Naive thymus-derived CD8-positive, alpha-beta T cell (primary cell): ENCODE measurements at regions not wholly inside any gene's neighbourhood (a gene's known extent, or its start where the extent isn't known, plus 50 kb on each side); places are given as distances from the start of the nearest gene placed in this dataset.
"Not testable (repeated sequence)": the region's sequence is repeated elsewhere in the genome, so short reads cannot be mapped to it uniquely, and the experiment has no call there.

Experiments
- ATAC-seq, 2 donors: fragments of 150-1000 bp; cut with Tn5 transposase in 1 of 2; sonication (Bioruptor Pico), chemical (Tn5 transposase) in 1 of 2; 1 replicate in 1 of 2; 2 replicates in 1 of 2; pipeline ENCODE4 v1.10.0; 2021; ENCODE audit warnings: mild to moderate bottlenecking in 2 of 2, moderate library complexity in 2 of 2
- POLR2A ChIA-PET: fragments of 350-600 bp; sonication (Branson Sonifier 250); formaldehyde crosslinking; loops from one replicate; lab custom pipeline; 2021; ENCODE audit warnings: antibody characterized with exemption; lab: Charles Lee
- DNase-seq, 10 donors: peaks; one replicate each; pipeline versions ENCODE4 v3.0.0 to v3.0.0-alpha.2; 2020 to 2022
- H3K27ac Mint-ChIP-seq, 10 donors: one replicate each; pipeline ENCODE4 v1.8.0; 2020 to 2022; ENCODE audit warnings: mild to moderate bottlenecking in 10 of 10, mixed read lengths in 10 of 10, moderate library complexity in 4 of 10, inconsistent platforms in 1 of 10
- H3K27me3 Mint-ChIP-seq, 5 donors: one replicate each; pipeline ENCODE4 v1.8.0; 2021 to 2022; ENCODE audit warnings: mixed read lengths in 5 of 5
- H3K36me3 Mint-ChIP-seq, 3 donors: one replicate each; pipeline ENCODE4 v1.8.0; 2020 to 2022; ENCODE audit warnings: mixed read lengths in 3 of 3, mild to moderate bottlenecking in 2 of 3, inconsistent platforms in 1 of 3
- H3K4me1 Mint-ChIP-seq, 4 donors: one replicate each; pipeline ENCODE4 v1.8.0; 2021 to 2022; ENCODE audit warnings: mixed read lengths in 4 of 4
- H3K4me3 Mint-ChIP-seq, 10 donors: one replicate each; pipeline ENCODE4 v1.8.0; 2020 to 2022; ENCODE audit warnings: mild to moderate bottlenecking in 10 of 10, mixed read lengths in 10 of 10, moderate library complexity in 6 of 10, inconsistent platforms in 1 of 10
- H3K9me3 Mint-ChIP-seq, 9 donors: one replicate each; pipeline ENCODE4 v1.8.0; 2020 to 2022; ENCODE audit warnings: mixed read lengths in 9 of 9, mild to moderate bottlenecking in 3 of 9, inconsistent platforms in 1 of 9, moderate library complexity in 1 of 9

GRCh38 chr5:57429513-57430120, 53.0 kb downstream of the ACTBL2 start:
- Mint-ChIP-seq H3K36me3 (no peaks in the 10 kb centered on the region), H3K9me3 (no peaks in the 10 kb centered on the region), H3K4me3 (no peak overlapping the region), H3K27ac (no peak overlapping the region), H3K4me1 (no peaks in the 10 kb centered on the region), H3K27me3 (peaks cover 0 to 10% (median 5%) of the 10 kb centered on the region in 5 donors)
- POLR2A ChIA-PET: no interaction called here
- ATAC-seq: no peak
- no peak for DNase-seq

DNA sequence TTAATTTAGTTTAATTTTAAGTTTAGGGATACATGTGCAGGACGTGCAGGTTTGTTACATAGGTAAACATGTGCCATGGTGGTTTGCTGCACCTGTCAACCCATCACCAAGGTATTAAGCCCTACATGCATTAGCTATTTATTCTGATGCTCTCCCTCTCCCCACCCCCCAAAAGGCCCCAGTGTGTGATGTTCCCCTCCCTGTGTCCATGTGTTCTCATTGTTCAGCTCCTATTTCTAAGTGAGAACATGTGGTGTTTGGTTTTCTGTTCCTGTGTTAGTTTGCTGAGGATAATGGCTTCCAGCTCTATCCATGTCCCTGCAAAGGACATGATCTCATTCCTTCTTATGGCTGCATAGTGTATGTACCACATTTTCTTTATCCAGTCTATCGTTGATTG, 53.6 kb downstream of the ACTBL2 start:
- DNase-seq, POLR2A ChIA-PET, ATAC-seq, H3K9me3 Mint-ChIP-seq, H3K4me3 Mint-ChIP-seq, H3K4me1 Mint-ChIP-seq, H3K27ac Mint-ChIP-seq, H3K36me3 Mint-ChIP-seq: not testable (repeated sequence)
- peaks cover 0 to 10% (median 5%) of the 10 kb centered on the region in 5 donors for H3K27me3 Mint-ChIP-seq

DNA sequence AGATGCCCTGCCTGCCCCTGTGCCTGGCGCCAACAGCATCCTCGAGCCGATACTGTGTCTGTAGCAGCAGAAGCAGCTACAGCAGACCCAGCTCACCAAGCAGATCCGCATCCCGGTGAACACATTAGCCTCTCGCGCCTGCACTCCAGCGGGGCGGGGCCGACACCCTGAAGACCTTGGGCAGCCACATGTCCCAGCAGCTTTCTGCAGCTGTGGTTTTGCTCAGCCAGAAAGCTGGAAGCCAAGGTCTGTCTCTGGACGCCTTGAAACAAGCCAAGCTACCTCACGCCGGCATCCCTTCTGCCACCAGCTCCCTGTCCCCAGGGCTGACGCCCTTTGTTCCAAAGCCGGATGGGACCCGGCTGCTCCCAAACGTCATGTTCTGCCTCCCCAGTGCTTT, 59.6 kb downstream of the ACTBL2 start:
- Mint-ChIP-seq H3K4me3 (no peak overlapping the region), H3K27ac (no peak overlapping the region), H3K27me3 (peaks cover 0 to 6% (median 2%) of the 10 kb centered on the region in 5 donors), H3K36me3 (no peaks in the 10 kb centered on the region), H3K4me1 (no peaks in the 10 kb centered on the region), H3K9me3 (peaks cover 0 to 4% (median 0%) of the 10 kb centered on the region in 9 donors)
- DNase-seq (no peak), ATAC-seq (no peak)
- POLR2A ChIA-PET: no interaction called here

GRCh38 chr5:57422341-57422740, 60.3 kb downstream of the ACTBL2 start:
- Mint-ChIP-seq H3K4me3 (no peak overlapping the region), H3K27me3 (peaks cover 0 to 2% (median under 1%) of the 10 kb centered on the region in 5 donors), H3K4me1 (no peaks in the 10 kb centered on the region), H3K9me3 (peaks cover 0 to 4% (median 0%) of the 10 kb centered on the region in 9 donors), H3K27ac (no peak overlapping the region), H3K36me3 (no peaks in the 10 kb centered on the region)
- POLR2A ChIA-PET: no interaction called here
- ATAC-seq: no peak
- no peak for DNase-seq

- Mint-ChIP-seq H3K36me3 (no peaks in the 10 kb centered on the region), H3K4me3 (no peak overlapping the region), H3K9me3 (peaks cover 0 to 4% (median 0%) of the 10 kb centered on the region in 9 donors), H3K4me1 (no peaks in the 10 kb centered on the region), H3K27me3 (peaks cover 0 to 3% (median 2%) of the 10 kb centered on the region in 5 donors), H3K27ac (no peak overlapping the region)
- POLR2A ChIA-PET: no interaction called here
- ATAC-seq: no peak
- no peak for DNase-seq
Measured at GRCh38 chr5:57420801-57421200, 61.8 kb downstream of the ACTBL2 start.

- no peak for ATAC-seq
- Mint-ChIP-seq H3K4me1 (no peaks in the 10 kb centered on the region), H3K27ac (no peak overlapping the region), H3K27me3 (peaks cover 0 to 3% (median 2%) of the 10 kb centered on the region in 5 donors), H3K4me3 (no peak overlapping the region), H3K9me3 (peaks cover 0 to 4% (median 0%) of the 10 kb centered on the region in 9 donors), H3K36me3 (no peaks in the 10 kb centered on the region)
- POLR2A ChIA-PET: no interaction called here
- no peak for DNase-seq
Measured at GRCh38 chr5:57417971-57418370, 64.6 kb downstream of the ACTBL2 start.

- H3K4me1 Mint-ChIP-seq: no peaks in the 10 kb centered on the region
- no peak for DNase-seq
- POLR2A ChIA-PET: no interaction called here
- H3K36me3 Mint-ChIP-seq: no peaks in the 10 kb centered on the region
- no peak for ATAC-seq
- peaks cover 0 to 4% (median 0%) of the 10 kb centered on the region in 9 donors for H3K9me3 Mint-ChIP-seq
- H3K27me3 Mint-ChIP-seq: peaks cover 0 to 3% (median 2%) of the 10 kb centered on the region in 5 donors
- no peak overlapping the region for H3K27ac Mint-ChIP-seq
- H3K4me3 Mint-ChIP-seq: no peak overlapping the region
Measured at GRCh38 chr5:57417320-57417719, 65.3 kb downstream of the ACTBL2 start.

DNA sequence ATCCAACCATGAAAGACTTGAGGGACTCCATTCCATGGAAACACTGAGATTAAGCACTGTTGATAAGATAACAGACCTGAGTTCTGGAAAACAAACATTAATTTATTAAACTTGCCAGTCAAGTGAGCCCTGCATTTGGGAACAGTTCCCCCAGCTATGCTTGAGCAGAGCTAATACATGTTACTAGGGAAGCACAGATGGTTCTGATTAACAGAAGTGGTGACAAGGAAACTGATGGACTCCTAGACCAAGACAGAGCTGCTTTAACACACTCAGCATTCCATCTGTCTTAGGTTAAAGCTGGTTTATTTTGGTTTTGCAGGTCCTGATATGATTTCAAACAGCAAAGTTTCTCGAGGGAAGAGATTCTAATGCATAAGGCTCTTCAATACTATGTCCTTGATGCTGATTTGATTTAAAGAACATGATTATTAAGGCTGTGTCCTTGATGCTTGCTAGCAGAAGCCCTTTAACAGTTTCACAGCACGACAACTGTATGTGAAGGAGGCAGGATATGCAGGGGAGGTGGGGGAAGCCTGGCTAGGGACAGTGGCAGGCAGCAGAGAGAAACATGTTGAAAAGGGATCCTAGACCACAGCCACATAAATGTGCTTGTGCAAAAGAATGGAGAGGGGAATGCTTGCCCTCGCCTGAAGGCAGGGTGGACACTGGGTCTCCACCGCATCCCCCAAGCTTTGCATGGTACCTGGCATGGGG, 66.2 kb downstream of the ACTBL2 start:
- ATAC-seq (no peak), DNase-seq (no peak)
- POLR2A ChIA-PET: no interaction called here
- no peak overlapping the region for H3K4me3 Mint-ChIP-seq
- no peaks in the 10 kb centered on the region for H3K9me3 Mint-ChIP-seq
- no peaks in the 10 kb centered on the region for H3K36me3 Mint-ChIP-seq
- H3K27ac Mint-ChIP-seq: peak overlapping the region in 1 of 10 donors; percentile 18
- H3K4me1 Mint-ChIP-seq: no peaks in the 10 kb centered on the region
- H3K27me3 Mint-ChIP-seq: peaks cover 0 to 3% (median 0%) of the 10 kb centered on the region in 5 donors

GRCh38 chr5:57414857-57415256, 67.8 kb downstream of the ACTBL2 start:
- peaks cover 0 to 3% (median 0%) of the 10 kb centered on the region in 5 donors for H3K27me3 Mint-ChIP-seq
- no peak overlapping the region for H3K4me3 Mint-ChIP-seq
- no peak overlapping the region for H3K27ac Mint-ChIP-seq
- no peaks in the 10 kb centered on the region for H3K4me1 Mint-ChIP-seq
- ATAC-seq (no peak), DNase-seq (no peak)
- POLR2A ChIA-PET: no interaction called here
- H3K9me3 Mint-ChIP-seq: no peaks in the 10 kb centered on the region
- no peaks in the 10 kb centered on the region for H3K36me3 Mint-ChIP-seq

GRCh38 chr5:57414191-57414590, 68.4 kb downstream of the ACTBL2 start:
- POLR2A ChIA-PET: no interaction called here
- Mint-ChIP-seq H3K36me3 (no peaks in the 10 kb centered on the region), H3K4me3 (no peak overlapping the region), H3K27me3 (peaks cover 0 to 3% (median 0%) of the 10 kb centered on the region in 5 donors), H3K27ac (no peak overlapping the region), H3K4me1 (no peaks in the 10 kb centered on the region), H3K9me3 (no peaks in the 10 kb centered on the region)
- DNase-seq: no peak
- no peak for ATAC-seq

DNA sequence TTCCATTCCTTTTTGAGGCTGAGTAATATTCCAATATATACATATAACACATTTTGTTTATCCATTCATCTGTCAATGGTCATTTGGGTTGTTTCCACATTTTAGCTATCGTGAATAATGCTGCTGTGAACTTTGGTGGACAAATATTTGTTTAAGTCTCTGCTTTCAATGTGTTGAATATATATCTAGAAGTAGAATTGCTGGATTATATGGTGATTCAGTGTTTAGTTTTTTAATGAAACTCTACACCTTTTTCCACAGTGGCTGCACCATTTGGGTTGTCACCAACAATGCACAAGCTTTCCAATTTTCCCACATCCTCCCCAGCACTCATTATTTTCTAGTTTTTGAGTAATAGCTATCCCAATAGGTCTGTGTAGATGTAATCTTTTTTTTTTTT, 69.5 kb downstream of the ACTBL2 start:
- peaks cover 0 to 3% (median under 1%) of the 10 kb centered on the region in 5 donors for H3K27me3 Mint-ChIP-seq
- H3K27ac Mint-ChIP-seq: no peak overlapping the region
- POLR2A ChIA-PET: no interaction called here
- DNase-seq: no peak
- H3K4me3 Mint-ChIP-seq: no peak overlapping the region
- H3K9me3 Mint-ChIP-seq: no peaks in the 10 kb centered on the region
- H3K36me3 Mint-ChIP-seq: no peaks in the 10 kb centered on the region
- no peaks in the 10 kb centered on the region for H3K4me1 Mint-ChIP-seq
- no peak for ATAC-seq

- ATAC-seq (no peak), DNase-seq (no peak)
- Mint-ChIP-seq H3K9me3 (no peaks in the 10 kb centered on the region), H3K27me3 (peaks cover 0 to 3% (median 1%) of the 10 kb centered on the region in 5 donors), H3K27ac (no peak overlapping the region), H3K4me1 (no peaks in the 10 kb centered on the region), H3K4me3 (no peak overlapping the region), H3K36me3 (no peaks in the 10 kb centered on the region)
- POLR2A ChIA-PET: no interaction called here
Measured at GRCh38 chr5:57412680-57413079, 69.9 kb downstream of the ACTBL2 start.

DNA sequence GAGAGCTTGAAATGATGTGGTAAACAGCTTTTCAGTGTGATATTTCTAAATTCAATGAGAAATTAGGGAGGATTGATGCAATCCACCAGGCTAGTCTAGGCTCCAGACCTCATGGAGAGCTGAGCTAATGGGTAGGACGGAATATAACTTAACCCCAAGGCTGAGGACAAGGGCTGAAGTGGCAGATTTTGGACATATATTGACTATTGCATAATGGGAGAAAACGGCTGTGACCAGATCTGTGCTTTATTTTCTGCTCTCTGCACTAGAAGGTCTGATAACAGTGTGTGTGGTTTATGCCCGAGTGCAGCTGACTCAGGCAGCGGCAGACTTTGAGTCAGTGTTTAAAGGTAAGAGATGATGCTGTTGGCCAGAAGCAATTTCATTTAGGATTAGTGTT, 70.6 kb downstream of the ACTBL2 start:
- POLR2A ChIA-PET: no interaction called here
- peaks cover 0 to 3% (median 1%) of the 10 kb centered on the region in 5 donors for H3K27me3 Mint-ChIP-seq
- no peaks in the 10 kb centered on the region for H3K4me1 Mint-ChIP-seq
- H3K36me3 Mint-ChIP-seq: no peaks in the 10 kb centered on the region
- H3K4me3 Mint-ChIP-seq: no peak overlapping the region
- no peaks in the 10 kb centered on the region for H3K9me3 Mint-ChIP-seq
- DNase-seq (no peak), ATAC-seq (no peak)
- H3K27ac Mint-ChIP-seq: no peak overlapping the region
